Tibial nerve (tissue), 3 donors: ENCODE measurements at regions not wholly inside any gene's neighbourhood (a gene's known extent, or its start where the extent isn't known, plus 50 kb on each side); places are given as distances from the start of the nearest gene placed in this dataset.

Experiments used
- CTCF ChIP-seq, 5 experiments: fragments of 200-600 bp in 3 of 5; fragments of 450-650 bp in 2 of 5; sonication (generic) in 3 of 5; IDR thresholded peaks; one replicate each; pipeline ENCODE4 v1.5.1; 2016 to 2019; ENCODE audit warnings: antibody characterized with exemption in 5 of 5, mild to moderate bottlenecking in 3 of 5, moderate library complexity in 2 of 5
- POLR2A ChIP-seq, 2 donors: fragments of 450-650 bp; IDR thresholded peaks; one replicate each; pipeline ENCODE4 v1.6.1; 2017; ENCODE audit warnings: antibody characterized with exemption in 2 of 2, mild to moderate bottlenecking in 2 of 2, moderate library complexity in 2 of 2

DNA sequence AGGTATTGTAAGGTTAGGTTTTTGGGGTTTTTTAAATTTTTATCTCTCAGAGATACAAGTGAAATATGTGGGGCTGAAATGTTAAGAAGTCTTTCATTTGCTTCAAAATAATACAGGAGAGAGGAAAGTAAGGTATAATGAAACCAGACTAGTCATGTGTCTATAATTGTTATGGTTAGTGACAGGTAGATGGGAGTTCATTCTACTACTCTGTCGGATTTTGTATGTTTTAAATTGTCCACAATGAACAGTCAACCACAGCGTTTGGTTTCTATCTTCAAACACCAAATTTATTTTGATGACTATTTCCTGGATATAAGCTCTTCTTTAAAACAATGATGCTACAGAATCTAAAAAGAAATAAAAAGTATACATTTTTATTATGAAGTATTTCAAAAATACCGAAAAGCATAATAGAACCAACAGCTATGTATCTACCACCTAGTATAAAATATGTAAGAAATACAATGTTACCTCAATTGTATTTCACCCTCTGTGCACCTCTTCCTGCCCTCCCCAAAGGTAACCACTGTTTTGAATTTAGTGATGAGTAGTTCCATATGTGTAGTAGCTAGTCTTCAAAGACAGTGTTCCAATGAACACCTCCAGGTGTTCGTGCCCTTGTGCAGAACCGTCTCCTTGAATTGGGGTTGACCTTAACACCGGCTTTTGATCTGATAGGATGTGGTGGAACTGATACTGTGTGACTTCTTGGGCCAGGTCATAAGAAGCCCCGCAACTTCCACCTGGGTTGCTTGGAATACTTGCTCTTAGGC is 74.8 kb upstream of the CDK1 start:
- TF ChIP-seq CTCF (IDR thresholded peaks at IDR 0.05) (no peak), POLR2A (IDR thresholded peaks at IDR 0.05) (no peak)
